ENCODE measurements at regions not wholly inside any gene's neighbourhood (a gene's known extent, or its start where the extent isn't known, plus 50 kb on each side); places are given as distances from the start of the nearest gene placed in this dataset.
A peak's percentile ranks its signal among the peaks of the same experiment; 100 is the strongest.

GRCh38 chr2:12539776-12540562 lies 176.8 kb upstream of the TRIB2 start:
- DNase-seq (no peak), ATAC-seq (no peak)
- TF ChIP-seq CTCF (IDR thresholded peaks at IDR 0.05): no peak
- Histone ChIP-seq H3K27me3 (no peaks in the 10 kb centered on the region), H3K4me1 (peaks cover 3 to 8% of the 10 kb centered on the region in 2 donors), H3K9me3 (no peaks in the 10 kb centered on the region), H3K4me3 (no peak overlapping the region), H3K36me3 (no peaks in the 10 kb centered on the region), H3K27ac (no peak overlapping the region)
- intact Hi-C loops (cut with DNase I): no loop called here

- H3K4me1 ChIP-seq: peaks cover 0 to 8% of the 10 kb centered on the region in 2 donors
- no peak for DNase-seq
- H3K9me3 ChIP-seq: no peaks in the 10 kb centered on the region
- no peak overlapping the region for H3K4me3 ChIP-seq
- no peak for ATAC-seq
- no peak overlapping the region for H3K27ac ChIP-seq
- intact Hi-C loops (cut with DNase I): no loop called here
- H3K36me3 ChIP-seq: no peaks in the 10 kb centered on the region
- no peak for TF ChIP-seq CTCF (IDR thresholded peaks at IDR 0.05)
- no peaks in the 10 kb centered on the region for H3K27me3 ChIP-seq
Measured at GRCh38 chr2:12543076-12543977, 173.4 kb upstream of the TRIB2 start.

GRCh38 chr2:12543978-12544558 lies 172.7 kb upstream of the TRIB2 start:
- intact Hi-C loops (cut with DNase I): no loop called here
- Histone ChIP-seq H3K27ac (no peak overlapping the region), H3K9me3 (no peaks in the 10 kb centered on the region), H3K27me3 (no peaks in the 10 kb centered on the region), H3K36me3 (no peaks in the 10 kb centered on the region), H3K4me3 (no peak overlapping the region), H3K4me1 (peaks cover 0 to 8% of the 10 kb centered on the region in 2 donors)
- no peak for TF ChIP-seq CTCF (IDR thresholded peaks at IDR 0.05)
- DNase-seq (peak in 2 of 4 donors; percentile 3 to 9), ATAC-seq (no peak)

- Histone ChIP-seq H3K9me3 (no peaks in the 10 kb centered on the region), H3K4me1 (peaks cover 0 to 8% of the 10 kb centered on the region in 2 donors), H3K36me3 (no peaks in the 10 kb centered on the region), H3K27me3 (no peaks in the 10 kb centered on the region), H3K27ac (no peak overlapping the region), H3K4me3 (no peak overlapping the region)
- no peak for ATAC-seq
- no peak for TF ChIP-seq CTCF (IDR thresholded peaks at IDR 0.05)
- no peak for DNase-seq
- intact Hi-C loops (cut with DNase I): no loop called here
Measured at GRCh38 chr2:12547566-12548170, 169.1 kb upstream of the TRIB2 start.

All from left lung (tissue), 4 donors.